ENCODE measurements at regions not wholly inside any gene's neighbourhood (a gene's known extent, or its start where the extent isn't known, plus 50 kb on each side); places are given as distances from the start of the nearest gene placed in this dataset.

DNA sequence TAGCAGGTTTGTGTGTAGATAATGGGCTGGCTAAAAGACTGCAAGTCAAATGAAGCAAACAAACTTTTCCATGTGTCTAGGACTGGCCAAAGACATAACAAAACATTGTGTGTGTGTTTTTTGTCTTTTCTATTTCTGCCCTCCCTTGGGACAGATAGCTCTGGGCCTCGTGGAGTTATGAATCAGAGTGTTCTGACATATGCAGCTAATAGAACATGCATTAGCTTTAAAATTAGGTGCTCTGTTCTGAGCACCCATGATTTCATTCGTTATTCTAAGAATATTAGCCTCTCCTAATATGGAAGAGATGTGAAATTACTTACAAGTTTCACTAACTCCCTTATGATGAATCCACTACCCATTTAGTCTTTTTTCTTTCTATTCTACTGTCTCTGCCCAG, 367.3 kb upstream of the PAPPA start:
- TF ChIP-seq HOXA3 (CRISPR knock-in tag; IDR thresholded peaks at IDR 0.05) (no peak), ZNF138 (CRISPR knock-in tag; IDR thresholded peaks at IDR 0.05; ENCODE audit: low read depth) (no peak), ZSCAN20 (CRISPR knock-in tag; IDR thresholded peaks at IDR 0.05; ENCODE audit: borderline replicate concordance) (no peak), TBP (CRISPR knock-in tag; IDR thresholded peaks at IDR 0.05) (no peak), HMGA1 (CRISPR knock-in tag; conservative IDR thresholded peaks at IDR 0.05) (no peak), MYC (CRISPR knock-in tag; IDR thresholded peaks at IDR 0.05; ENCODE audit: borderline replicate concordance) (no peak), MTA1 (CRISPR knock-in tag; IDR thresholded peaks at IDR 0.05; ENCODE audit: borderline replicate concordance) (no peak)
- TF ChIP-seq, protein P1, sequence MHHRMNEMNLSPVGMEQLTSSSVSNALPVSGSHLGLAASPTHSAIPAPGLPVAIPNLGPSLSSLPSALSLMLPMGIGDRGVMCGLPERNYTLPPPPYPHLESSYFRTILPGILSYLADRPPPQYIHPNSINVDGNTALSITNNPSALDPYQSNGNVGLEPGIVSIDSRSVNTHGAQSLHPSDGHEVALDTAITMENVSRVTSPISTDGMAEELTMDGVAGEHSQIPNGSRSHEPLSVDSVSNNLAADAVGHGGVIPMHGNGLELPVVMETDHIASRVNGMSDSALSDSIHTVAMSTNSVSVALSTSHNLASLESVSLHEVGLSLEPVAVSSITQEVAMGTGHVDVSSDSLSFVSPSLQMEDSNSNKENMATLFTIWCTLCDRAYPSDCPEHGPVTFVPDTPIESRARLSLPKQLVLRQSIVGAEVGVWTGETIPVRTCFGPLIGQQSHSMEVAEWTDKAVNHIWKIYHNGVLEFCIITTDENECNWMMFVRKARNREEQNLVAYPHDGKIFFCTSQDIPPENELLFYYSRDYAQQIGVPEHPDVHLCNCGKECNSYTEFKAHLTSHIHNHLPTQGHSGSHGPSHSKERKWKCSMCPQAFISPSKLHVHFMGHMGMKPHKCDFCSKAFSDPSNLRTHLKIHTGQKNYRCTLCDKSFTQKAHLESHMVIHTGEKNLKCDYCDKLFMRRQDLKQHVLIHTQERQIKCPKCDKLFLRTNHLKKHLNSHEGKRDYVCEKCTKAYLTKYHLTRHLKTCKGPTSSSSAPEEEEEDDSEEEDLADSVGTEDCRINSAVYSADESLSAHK (CRISPR knock-in tag; IDR thresholded peaks at IDR 0.05; ENCODE audit: borderline replicate concordance): no peak
- TF ChIP-seq, protein P2, sequence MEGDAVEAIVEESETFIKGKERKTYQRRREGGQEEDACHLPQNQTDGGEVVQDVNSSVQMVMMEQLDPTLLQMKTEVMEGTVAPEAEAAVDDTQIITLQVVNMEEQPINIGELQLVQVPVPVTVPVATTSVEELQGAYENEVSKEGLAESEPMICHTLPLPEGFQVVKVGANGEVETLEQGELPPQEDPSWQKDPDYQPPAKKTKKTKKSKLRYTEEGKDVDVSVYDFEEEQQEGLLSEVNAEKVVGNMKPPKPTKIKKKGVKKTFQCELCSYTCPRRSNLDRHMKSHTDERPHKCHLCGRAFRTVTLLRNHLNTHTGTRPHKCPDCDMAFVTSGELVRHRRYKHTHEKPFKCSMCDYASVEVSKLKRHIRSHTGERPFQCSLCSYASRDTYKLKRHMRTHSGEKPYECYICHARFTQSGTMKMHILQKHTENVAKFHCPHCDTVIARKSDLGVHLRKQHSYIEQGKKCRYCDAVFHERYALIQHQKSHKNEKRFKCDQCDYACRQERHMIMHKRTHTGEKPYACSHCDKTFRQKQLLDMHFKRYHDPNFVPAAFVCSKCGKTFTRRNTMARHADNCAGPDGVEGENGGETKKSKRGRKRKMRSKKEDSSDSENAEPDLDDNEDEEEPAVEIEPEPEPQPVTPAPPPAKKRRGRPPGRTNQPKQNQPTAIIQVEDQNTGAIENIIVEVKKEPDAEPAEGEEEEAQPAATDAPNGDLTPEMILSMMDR (CRISPR knock-in tag; IDR thresholded peaks at IDR 0.05): no peak
- TF ChIP-seq, protein P3, sequence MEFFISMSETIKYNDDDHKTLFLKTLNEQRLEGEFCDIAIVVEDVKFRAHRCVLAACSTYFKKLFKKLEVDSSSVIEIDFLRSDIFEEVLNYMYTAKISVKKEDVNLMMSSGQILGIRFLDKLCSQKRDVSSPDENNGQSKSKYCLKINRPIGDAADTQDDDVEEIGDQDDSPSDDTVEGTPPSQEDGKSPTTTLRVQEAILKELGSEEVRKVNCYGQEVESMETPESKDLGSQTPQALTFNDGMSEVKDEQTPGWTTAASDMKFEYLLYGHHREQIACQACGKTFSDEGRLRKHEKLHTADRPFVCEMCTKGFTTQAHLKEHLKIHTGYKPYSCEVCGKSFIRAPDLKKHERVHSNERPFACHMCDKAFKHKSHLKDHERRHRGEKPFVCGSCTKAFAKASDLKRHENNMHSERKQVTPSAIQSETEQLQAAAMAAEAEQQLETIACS (CRISPR knock-in tag; IDR thresholded peaks at IDR 0.05): no peak
